PC-3 (cell line): ENCODE measurements at regions not wholly inside any gene's neighbourhood (a gene's known extent, or its start where the extent isn't known, plus 50 kb on each side); places are given as distances from the start of the nearest gene placed in this dataset.
"Not testable (repeated sequence)": the region's sequence is repeated elsewhere in the genome, so short reads cannot be mapped to it uniquely, and the experiment has no call there.

Experiments used
- CTCF ChIP-seq: fragments of 300-600 bp; sonication (generic); conservative IDR thresholded peaks from 2 replicates; pipeline ENCODE4 v1.5.1; 2017; ENCODE audit warnings: antibody characterized with exemption, low read depth, mild to moderate bottlenecking, low read length
- EZH2phosphoT487 ChIP-seq: fragments of 300-600 bp; sonication (generic); IDR thresholded peaks from 2 replicates; pipeline ENCODE4 v1.6.1; 2018; ENCODE audit warnings: mild to moderate bottlenecking, antibody characterized with exemption, low read length, borderline replicate concordance

- TF ChIP-seq EZH2phosphoT487, CTCF: not testable (repeated sequence)
These were observed 3072.2 kb downstream of the RPIA start for GRCh38 chr2:91763710-91764109.
